Lower leg skin (tissue), 4 donors: ENCODE measurements at regions not wholly inside any gene's neighbourhood (a gene's known extent, or its start where the extent isn't known, plus 50 kb on each side); places are given as distances from the start of the nearest gene placed in this dataset.

Experiments
- DNase-seq, 2 donors: peaks; one replicate each; pipeline ENCODE4 v3.0.0-alpha.2; 2019; ENCODE audit warnings: low spot score in 2 of 2
- H3K4me3 ChIP-seq: fragments of 200-600 bp; sonication (generic); 2 replicates; pipeline ENCODE4 v1.5.1; 2017; ENCODE audit warnings: mild to moderate bottlenecking, low read depth; ENCODE audit not compliant: poor library complexity, severe bottlenecking
- POLR2A ChIP-seq, 2 donors: fragments of 450-650 bp; IDR thresholded peaks; one replicate each; pipeline ENCODE4 v1.6.1; 2016 to 2017; ENCODE audit warnings: antibody characterized with exemption in 2 of 2, mild to moderate bottlenecking in 1 of 2, moderate library complexity in 1 of 2
- WGBS, 2 donors: methylation state at CpG; one replicate each; pipeline ENCODE4 v1.1.5; 2018; 5-methylcytosine and 5-hydroxymethylcytosine counted together
- intact Hi-C: fragments of 100-400 bp; cut with DNase I; formaldehyde crosslinking; loops from one replicate; pipeline ENCODE4 v1.15.0; 2023; ENCODE audit warnings: low total_unique reads
- TF ChIP-seq, protein P1 (sequence below), 3 donors: fragments of 450-650 bp; IDR thresholded peaks; one replicate each; pipeline ENCODE4 v1.5.1; 2016; ENCODE audit warnings: antibody characterized with exemption in 3 of 3, mild to moderate bottlenecking in 3 of 3, moderate library complexity in 2 of 3

DNA sequence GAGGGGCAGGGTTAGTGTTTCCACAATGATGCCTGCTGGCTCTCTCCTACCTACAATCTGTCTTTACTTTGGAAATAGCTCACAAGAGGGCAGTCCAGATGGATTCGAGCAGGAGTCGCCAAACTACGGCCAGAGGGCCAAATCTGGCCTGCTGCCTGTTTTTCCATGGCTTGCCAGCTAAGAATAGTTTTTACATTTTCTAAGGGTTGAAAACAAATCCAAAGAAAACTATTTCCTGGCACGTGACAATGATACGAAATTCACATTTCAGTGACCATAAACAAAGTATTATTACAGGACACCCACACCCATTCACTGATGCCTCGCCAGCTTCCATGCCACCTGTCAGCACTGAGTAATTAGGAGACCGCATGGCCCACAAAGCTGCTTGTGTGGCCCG is 162.9 kb upstream of the WWC1 start:
- no peak for DNase-seq
- H3K4me3 ChIP-seq: no peak overlapping the region
- TF ChIP-seq POLR2A (IDR thresholded peaks at IDR 0.05): no peak
- TF ChIP-seq, protein P1, sequence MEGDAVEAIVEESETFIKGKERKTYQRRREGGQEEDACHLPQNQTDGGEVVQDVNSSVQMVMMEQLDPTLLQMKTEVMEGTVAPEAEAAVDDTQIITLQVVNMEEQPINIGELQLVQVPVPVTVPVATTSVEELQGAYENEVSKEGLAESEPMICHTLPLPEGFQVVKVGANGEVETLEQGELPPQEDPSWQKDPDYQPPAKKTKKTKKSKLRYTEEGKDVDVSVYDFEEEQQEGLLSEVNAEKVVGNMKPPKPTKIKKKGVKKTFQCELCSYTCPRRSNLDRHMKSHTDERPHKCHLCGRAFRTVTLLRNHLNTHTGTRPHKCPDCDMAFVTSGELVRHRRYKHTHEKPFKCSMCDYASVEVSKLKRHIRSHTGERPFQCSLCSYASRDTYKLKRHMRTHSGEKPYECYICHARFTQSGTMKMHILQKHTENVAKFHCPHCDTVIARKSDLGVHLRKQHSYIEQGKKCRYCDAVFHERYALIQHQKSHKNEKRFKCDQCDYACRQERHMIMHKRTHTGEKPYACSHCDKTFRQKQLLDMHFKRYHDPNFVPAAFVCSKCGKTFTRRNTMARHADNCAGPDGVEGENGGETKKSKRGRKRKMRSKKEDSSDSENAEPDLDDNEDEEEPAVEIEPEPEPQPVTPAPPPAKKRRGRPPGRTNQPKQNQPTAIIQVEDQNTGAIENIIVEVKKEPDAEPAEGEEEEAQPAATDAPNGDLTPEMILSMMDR (IDR thresholded peaks at IDR 0.05): no peak
- WGBS, 2 donors: 53 to 54% methylated on average over 8 of the region's 8 CpGs
- intact Hi-C loops: no loop called here

GRCh38 chr5:168131519-168131918 is 159.9 kb upstream of the WWC1 start:
- DNase-seq: no peak
- intact Hi-C loops: no loop called here
- no peak overlapping the region for H3K4me3 ChIP-seq
- TF ChIP-seq, protein P1 (IDR thresholded peaks at IDR 0.05): no peak
- TF ChIP-seq POLR2A (IDR thresholded peaks at IDR 0.05): no peak
- WGBS, 2 donors: 94 to 100% methylated on average over 3 of the region's 3 CpGs

- intact Hi-C loops: no loop called here
- no peak overlapping the region for H3K4me3 ChIP-seq
- no peak for DNase-seq
- TF ChIP-seq, protein P1 (IDR thresholded peaks at IDR 0.05): no peak
- TF ChIP-seq POLR2A (IDR thresholded peaks at IDR 0.05): no peak
- WGBS, 2 donors: 71 to 79% methylated on average over 3 of the region's 3 CpGs
These were observed 159.2 kb upstream of the WWC1 start for GRCh38 chr5:168132241-168132641.

DNA sequence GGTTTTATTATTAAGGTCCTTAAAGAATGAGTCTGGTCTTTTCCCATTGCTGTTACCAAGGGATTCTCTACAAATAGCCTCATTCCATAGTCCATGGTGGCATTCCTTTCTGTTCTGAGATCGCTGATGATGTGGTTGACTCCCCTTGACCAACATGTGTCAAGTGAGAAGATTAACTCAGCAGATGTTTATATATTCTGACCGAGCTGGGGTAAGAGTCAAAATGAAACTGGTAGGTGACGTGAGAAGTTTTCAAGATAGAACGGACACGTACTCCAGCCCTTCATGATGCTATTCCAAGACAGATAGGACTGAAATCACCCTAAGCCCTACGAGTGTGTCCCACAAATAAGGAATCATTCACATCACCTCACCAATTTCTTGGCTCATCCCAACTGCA is 155.5 kb upstream of the WWC1 start:
- intact Hi-C loops: no loop called here
- WGBS, 2 donors: 91 to 93% methylated on average over 6 of the region's 6 CpGs
- TF ChIP-seq, protein P1 (IDR thresholded peaks at IDR 0.05): no peak
- no peak for TF ChIP-seq POLR2A (IDR thresholded peaks at IDR 0.05)
- H3K4me3 ChIP-seq: no peak overlapping the region
- DNase-seq: no peak

GRCh38 chr5:168136340-168136739 is 155.1 kb upstream of the WWC1 start:
- TF ChIP-seq POLR2A (IDR thresholded peaks at IDR 0.05): no peak
- TF ChIP-seq, protein P1 (IDR thresholded peaks at IDR 0.05): no peak
- intact Hi-C loops: no loop called here
- WGBS, 2 donors: 92% methylated on average over 5 of the region's 5 CpGs
- no peak overlapping the region for H3K4me3 ChIP-seq
- DNase-seq: no peak

- no peak overlapping the region for H3K4me3 ChIP-seq
- DNase-seq: no peak
- intact Hi-C loops: no loop called here
- TF ChIP-seq, protein P1 (IDR thresholded peaks at IDR 0.05): no peak
- no peak for TF ChIP-seq POLR2A (IDR thresholded peaks at IDR 0.05)
- 51 to 53% methylated on average over 2 of the region's 2 CpGs for WGBS, 2 donors
These were observed 154.2 kb upstream of the WWC1 start for GRCh38 chr5:168137265-168137664.
